HG02884 (cell line): ENCODE measurements at regions not wholly inside any gene's neighbourhood (a gene's known extent, or its start where the extent isn't known, plus 50 kb on each side); places are given as distances from the start of the nearest gene placed in this dataset.
"Not testable (repeated sequence)": the region's sequence is repeated elsewhere in the genome, so short reads cannot be mapped to it uniquely, and the experiment has no call there.

Experiments
- ATAC-seq: cut with Tn5 transposase; IDR thresholded peaks from one replicate; pipeline ENCODE4 v1.9.1; 2021; ENCODE audit warnings: mild to moderate bottlenecking, moderate library complexity; ENCODE audit not compliant: unreplicated experiment

GRCh38 chr6:112639391-112639831, 292.3 kb downstream of the RFPL4B start:
- ATAC-seq, result no peak

GRCh38 chr6:112640891-112641290, 293.8 kb downstream of the RFPL4B start:
- ATAC-seq, result no peak

GRCh38 chr6:112649853-112650252, 302.7 kb downstream of the RFPL4B start:
- ATAC-seq, result no peak

GRCh38 chr6:112651239-112651638, 304.1 kb downstream of the RFPL4B start:
- no peak for ATAC-seq

GRCh38 chr6:112659912-112660311, 312.8 kb downstream of the RFPL4B start:
- ATAC-seq, result no peak

- ATAC-seq, result no peak
These were observed 313.5 kb downstream of the RFPL4B start for GRCh38 chr6:112660626-112661025.

GRCh38 chr6:112663698-112664097, 316.6 kb downstream of the RFPL4B start:
- no peak for ATAC-seq

- no peak for ATAC-seq
These were observed 318.0 kb downstream of the RFPL4B start for GRCh38 chr6:112665114-112665513.

- no peak for ATAC-seq
These were observed 318.7 kb downstream of the RFPL4B start for GRCh38 chr6:112665815-112666214.

GRCh38 chr6:112667427-112667826, 320.3 kb downstream of the RFPL4B start:
- no peak for ATAC-seq

GRCh38 chr6:112680091-112680490, 333.0 kb downstream of the RFPL4B start:
- no peak for ATAC-seq

- ATAC-seq, result no peak
These were observed 334.9 kb downstream of the RFPL4B start for GRCh38 chr6:112682071-112682470.

- ATAC-seq, result no peak
These were observed 336.0 kb downstream of the RFPL4B start for GRCh38 chr6:112683106-112683505.

- ATAC-seq, result no peak
These were observed 336.8 kb downstream of the RFPL4B start for GRCh38 chr6:112683926-112684325.

GRCh38 chr6:112685521-112686220, 338.5 kb downstream of the RFPL4B start:
- ATAC-seq, result not testable (repeated sequence)

- ATAC-seq, result not testable (repeated sequence)
These were observed 341.5 kb downstream of the RFPL4B start for GRCh38 chr6:112688487-112689165.

- ATAC-seq, result not testable (repeated sequence)
These were observed 342.2 kb downstream of the RFPL4B start for GRCh38 chr6:112689183-112689858.

GRCh38 chr6:112690497-112691202, 343.5 kb downstream of the RFPL4B start:
- no peak for ATAC-seq

GRCh38 chr6:112691289-112691688, 344.2 kb downstream of the RFPL4B start:
- no peak for ATAC-seq

- no peak for ATAC-seq
These were observed 347.9 kb downstream of the RFPL4B start for GRCh38 chr6:112695001-112695400.

- ATAC-seq, result no peak
These were observed 350.1 kb downstream of the RFPL4B start for GRCh38 chr6:112697265-112697664.
